ENCODE measurements at regions not wholly inside any gene's neighbourhood (a gene's known extent, or its start where the extent isn't known, plus 50 kb on each side); places are given as distances from the start of the nearest gene placed in this dataset.
"Not testable (repeated sequence)": the region's sequence is repeated elsewhere in the genome, so short reads cannot be mapped to it uniquely, and the experiment has no call there.

DNA sequence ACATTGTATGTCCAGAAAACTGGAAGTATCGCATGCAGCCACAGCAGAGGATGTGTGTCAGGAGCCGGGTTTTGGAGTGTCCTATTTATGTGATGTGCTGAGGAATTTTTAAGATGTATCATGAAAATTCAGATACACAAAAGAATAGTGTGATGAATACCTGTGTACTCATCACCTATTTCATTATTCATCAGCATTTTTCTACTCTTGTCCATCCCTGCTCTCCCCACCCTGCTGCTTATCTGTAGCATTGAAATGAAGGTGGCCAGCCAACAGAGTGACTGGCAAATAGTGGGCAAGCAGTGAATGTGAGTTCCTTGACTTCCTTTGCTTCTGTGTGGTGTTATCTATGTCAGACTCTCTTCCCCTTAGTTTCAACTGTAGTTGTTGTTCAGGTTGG lies 108.7 kb upstream of the NUTM2F start:
- H3K4me3 ChIP-seq; DNase-seq; H3K27ac ChIP-seq (replicated peaks); H3K9me3 ChIP-seq (replicated peaks); H3K4me1 ChIP-seq; intact Hi-C loops (cut with micrococcal nuclease); H3K27me3 ChIP-seq (ENCODE audit: low read depth): not testable (repeated sequence)
- peaks cover 18% of the 10 kb centered on the region for H3K36me3 ChIP-seq

DNA sequence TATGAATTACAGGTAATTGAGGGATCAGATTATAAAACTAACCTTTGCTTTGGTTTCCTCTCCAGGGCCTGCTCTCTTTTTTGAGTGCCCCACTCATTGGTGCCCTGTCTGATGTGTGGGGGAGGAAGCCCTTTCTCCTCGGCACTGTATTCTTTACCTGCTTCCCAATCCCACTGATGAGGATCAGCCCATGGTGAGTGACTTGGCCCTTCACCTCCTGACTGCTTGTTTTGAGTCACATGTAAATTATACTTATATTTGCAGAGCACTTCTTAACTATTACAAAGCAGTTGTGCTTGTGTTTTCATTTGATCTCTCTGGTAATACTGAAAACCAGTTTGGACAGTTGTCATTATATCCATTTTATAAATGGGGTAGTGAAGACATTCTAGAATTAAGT lies 109.9 kb upstream of the NUTM2F start:
- intact Hi-C loops (cut with micrococcal nuclease); H3K27ac ChIP-seq (replicated peaks); H3K27me3 ChIP-seq (ENCODE audit: low read depth); DNase-seq; H3K4me1 ChIP-seq; H3K4me3 ChIP-seq; H3K9me3 ChIP-seq (replicated peaks): not testable (repeated sequence)
- peaks cover 23% of the 10 kb centered on the region for H3K36me3 ChIP-seq

DNA sequence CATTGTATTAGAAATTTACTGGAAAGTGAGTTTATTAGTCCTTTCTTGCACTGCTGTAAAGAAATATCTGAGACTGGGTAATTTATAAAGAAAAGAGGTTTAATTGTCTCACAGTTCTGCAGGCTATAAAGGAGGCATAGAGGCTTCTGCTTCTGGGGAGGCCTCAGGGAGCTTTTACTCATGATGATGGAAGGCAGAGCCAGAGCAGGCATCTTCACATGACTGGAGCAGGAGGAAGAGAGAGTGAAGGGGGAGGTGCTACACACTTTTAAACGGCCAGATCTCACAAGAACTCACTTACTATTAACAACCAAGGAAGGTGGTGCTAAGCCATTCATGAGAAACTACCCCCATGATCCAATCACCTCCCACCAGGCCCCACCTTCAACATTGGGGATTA lies 112.7 kb upstream of the NUTM2F start:
- DNase-seq; H3K4me1 ChIP-seq; H3K27me3 ChIP-seq (ENCODE audit: low read depth); H3K4me3 ChIP-seq; intact Hi-C loops (cut with micrococcal nuclease); H3K9me3 ChIP-seq (replicated peaks); H3K27ac ChIP-seq (replicated peaks): not testable (repeated sequence)
- peaks cover 23% of the 10 kb centered on the region for H3K36me3 ChIP-seq

DNA sequence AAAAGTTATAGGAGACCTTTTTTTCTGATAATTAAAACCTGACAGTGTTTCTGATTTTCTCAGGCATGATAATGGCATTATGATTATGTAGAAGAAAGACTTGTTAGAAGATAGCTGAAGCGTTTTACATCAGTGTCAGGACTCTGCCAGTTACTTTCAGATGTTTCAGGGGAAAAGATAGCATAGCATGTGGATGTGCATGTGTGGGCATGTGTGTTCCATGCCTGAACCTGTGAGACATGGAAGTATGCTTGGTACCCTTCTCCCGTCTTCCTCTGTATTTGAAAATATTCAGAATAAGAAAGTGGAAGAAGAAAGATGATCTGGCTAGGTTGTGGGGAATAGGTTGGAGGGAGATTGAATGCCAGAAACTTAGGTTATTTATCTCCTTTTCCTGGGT lies 113.1 kb upstream of the PCAT7 start:
- Histone ChIP-seq H3K4me1 (peaks cover 8% of the 10 kb centered on the region), H3K4me3 (no peak overlapping the region), H3K27ac (replicated peaks) (no peak overlapping the region), H3K9me3 (replicated peaks) (no peaks in the 10 kb centered on the region), H3K27me3 (ENCODE audit: low read depth) (no peaks in the 10 kb centered on the region), H3K36me3 (peaks cover 23% of the 10 kb centered on the region)
- TF ChIP-seq, protein P1, sequence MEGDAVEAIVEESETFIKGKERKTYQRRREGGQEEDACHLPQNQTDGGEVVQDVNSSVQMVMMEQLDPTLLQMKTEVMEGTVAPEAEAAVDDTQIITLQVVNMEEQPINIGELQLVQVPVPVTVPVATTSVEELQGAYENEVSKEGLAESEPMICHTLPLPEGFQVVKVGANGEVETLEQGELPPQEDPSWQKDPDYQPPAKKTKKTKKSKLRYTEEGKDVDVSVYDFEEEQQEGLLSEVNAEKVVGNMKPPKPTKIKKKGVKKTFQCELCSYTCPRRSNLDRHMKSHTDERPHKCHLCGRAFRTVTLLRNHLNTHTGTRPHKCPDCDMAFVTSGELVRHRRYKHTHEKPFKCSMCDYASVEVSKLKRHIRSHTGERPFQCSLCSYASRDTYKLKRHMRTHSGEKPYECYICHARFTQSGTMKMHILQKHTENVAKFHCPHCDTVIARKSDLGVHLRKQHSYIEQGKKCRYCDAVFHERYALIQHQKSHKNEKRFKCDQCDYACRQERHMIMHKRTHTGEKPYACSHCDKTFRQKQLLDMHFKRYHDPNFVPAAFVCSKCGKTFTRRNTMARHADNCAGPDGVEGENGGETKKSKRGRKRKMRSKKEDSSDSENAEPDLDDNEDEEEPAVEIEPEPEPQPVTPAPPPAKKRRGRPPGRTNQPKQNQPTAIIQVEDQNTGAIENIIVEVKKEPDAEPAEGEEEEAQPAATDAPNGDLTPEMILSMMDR (IDR thresholded peaks at IDR 0.05; ENCODE audit: borderline replicate concordance): no peak
- DNase-seq: no peak
- intact Hi-C loops (cut with micrococcal nuclease): no loop called here

DNA sequence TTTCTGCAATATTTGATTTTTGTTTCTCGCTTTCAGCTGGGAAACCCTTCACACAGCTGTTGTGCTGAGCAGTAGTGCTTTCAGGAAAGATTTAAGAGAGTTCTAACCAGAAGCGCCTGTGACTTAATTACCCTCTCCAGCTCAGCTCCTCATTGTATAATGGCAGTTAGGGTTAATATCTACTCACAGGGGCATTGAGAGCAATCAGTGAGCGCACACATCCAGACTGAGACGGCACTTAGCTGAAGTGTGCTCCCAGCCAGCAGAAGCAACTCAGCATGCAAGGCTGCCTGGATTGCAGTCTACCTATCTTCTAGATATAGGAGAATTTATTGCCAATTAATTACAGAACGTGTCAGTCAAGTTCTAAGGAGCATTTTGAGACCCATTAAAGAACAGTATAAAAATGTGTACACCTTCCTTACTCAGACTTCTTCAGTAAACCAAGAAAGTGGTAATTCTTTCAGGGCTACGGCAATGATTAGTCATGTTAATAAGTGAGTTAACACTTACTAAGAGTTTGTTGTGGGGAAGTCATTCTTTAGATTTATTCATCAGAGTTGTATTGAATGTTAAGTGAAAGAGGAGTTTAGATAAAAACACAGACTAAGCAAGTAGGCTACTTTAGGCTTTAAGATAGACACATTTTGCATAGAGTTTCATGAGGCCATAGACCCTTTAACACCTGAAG lies 111.7 kb upstream of the PCAT7 start:
- DNase-seq: no peak
- TF ChIP-seq, protein P1 (IDR thresholded peaks at IDR 0.05; ENCODE audit: borderline replicate concordance): no peak
- peaks cover 33% of the 10 kb centered on the region for H3K36me3 ChIP-seq
- no peak overlapping the region for H3K27ac ChIP-seq (replicated peaks)
- no peaks in the 10 kb centered on the region for H3K27me3 ChIP-seq (ENCODE audit: low read depth)
- H3K4me1 ChIP-seq: peaks cover 8% of the 10 kb centered on the region
- H3K4me3 ChIP-seq: no peak overlapping the region
- intact Hi-C loops (cut with micrococcal nuclease): no loop called here
- H3K9me3 ChIP-seq (replicated peaks): no peaks in the 10 kb centered on the region

DNA sequence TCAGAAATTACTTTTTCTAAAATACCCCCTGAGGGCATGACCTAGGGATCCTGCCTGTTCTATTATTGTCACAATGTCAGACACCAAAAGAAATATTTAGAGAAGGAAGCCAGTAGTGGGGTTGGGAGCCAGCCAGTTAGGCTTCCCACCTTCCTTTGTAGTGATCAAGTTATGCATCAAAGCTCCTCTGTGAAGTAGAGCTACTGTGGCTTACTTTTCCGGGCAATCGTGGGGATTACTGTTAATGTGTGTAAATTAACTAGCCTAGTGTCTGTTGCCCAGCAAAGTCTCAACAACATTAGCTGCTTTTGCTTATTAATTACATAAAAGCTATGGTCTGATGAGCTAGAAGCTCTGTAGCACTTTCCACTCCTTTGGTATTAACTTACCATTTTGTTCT lies 109.0 kb upstream of the PCAT7 start:
- Histone ChIP-seq H3K27ac (replicated peaks) (no peak overlapping the region), H3K4me1 (peaks cover 8% of the 10 kb centered on the region), H3K27me3 (ENCODE audit: low read depth) (no peaks in the 10 kb centered on the region), H3K9me3 (replicated peaks) (no peaks in the 10 kb centered on the region), H3K4me3 (no peak overlapping the region), H3K36me3 (peaks cover 43% of the 10 kb centered on the region)
- TF ChIP-seq, protein P1 (IDR thresholded peaks at IDR 0.05; ENCODE audit: borderline replicate concordance): no peak
- DNase-seq: no peak
- intact Hi-C loops (cut with micrococcal nuclease): no loop called here

DNA sequence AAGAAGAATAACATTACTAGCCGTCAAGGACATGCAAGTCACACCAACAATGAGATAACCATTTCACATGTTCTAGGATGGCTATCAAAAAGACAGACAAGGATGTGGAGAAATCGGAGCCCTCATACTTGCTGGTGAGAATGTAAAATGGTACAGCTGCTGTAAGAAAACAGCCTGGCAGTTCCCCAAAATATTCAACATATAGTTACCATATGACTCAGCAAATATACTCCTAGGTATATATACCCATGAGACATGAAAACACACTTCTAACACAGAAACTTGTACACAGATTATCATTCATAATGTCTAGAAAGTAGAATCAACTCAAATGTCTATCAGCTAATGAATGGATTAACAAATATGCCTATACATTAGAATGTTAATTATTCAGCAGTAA lies 105.4 kb upstream of the PCAT7 start:
- intact Hi-C loops (cut with micrococcal nuclease): no loop called here
- DNase-seq: no peak
- TF ChIP-seq, protein P1 (IDR thresholded peaks at IDR 0.05; ENCODE audit: borderline replicate concordance): no peak
- H3K9me3 ChIP-seq (replicated peaks): no peaks in the 10 kb centered on the region
- peaks cover 54% of the 10 kb centered on the region for H3K36me3 ChIP-seq
- H3K27me3 ChIP-seq (ENCODE audit: low read depth): no peaks in the 10 kb centered on the region
- peaks cover 8% of the 10 kb centered on the region for H3K4me1 ChIP-seq
- no peak overlapping the region for H3K4me3 ChIP-seq
- H3K27ac ChIP-seq (replicated peaks): no peak overlapping the region

Data from left ventricle myocardium inferior (tissue), 1 donor.